ENCODE measurements at regions not wholly inside any gene's neighbourhood (a gene's known extent, or its start where the extent isn't known, plus 50 kb on each side); places are given as distances from the start of the nearest gene placed in this dataset.

GRCh38 chr3:171535133-171535532 is 74.9 kb upstream of the TNIK start:
- no peak for TF ChIP-seq CTCF (conservative IDR thresholded peaks at IDR 0.05; ENCODE audit: low read length)
- no peak for TF ChIP-seq EZH2phosphoT487 (IDR thresholded peaks at IDR 0.05; ENCODE audit: borderline replicate concordance)

All from Loucy (cell line).